CD4-positive, alpha-beta memory T cell (primary cell): ENCODE measurements at regions not wholly inside any gene's neighbourhood (a gene's known extent, or its start where the extent isn't known, plus 50 kb on each side); places are given as distances from the start of the nearest gene placed in this dataset.

Source experiments
- CTCF ChIA-PET: fragments of 350-600 bp; sonication (Branson Sonifier 250); formaldehyde crosslinking; loops from one replicate; lab custom pipeline; 2021; ENCODE audit warnings: inconsistent platforms; ENCODE audit not compliant: partially characterized antibody; lab: Charles Lee
- POLR2A ChIA-PET: fragments of 350-600 bp; sonication (Branson Sonifier 250); formaldehyde crosslinking; loops from one replicate; lab custom pipeline; 2021; ENCODE audit not compliant: partially characterized antibody; lab: Charles Lee
- DNase-seq, 5 donors: peaks; one replicate each; pipeline versions ENCODE4 v3.0.0 to v3.0.0-alpha.2; 2020 to 2022; ENCODE audit warnings: mixed read lengths in 1 of 5
- H3K27ac ChIP-seq: one replicate; pipeline ENCODE4 v1.7.0; 2013; ENCODE audit warnings: low read depth, low read length
- H3K27me3 ChIP-seq: 2 replicates; pipeline ENCODE4 v1.7.0; 2013; ENCODE audit warnings: mild to moderate bottlenecking, low read length, moderate library complexity; ENCODE audit not compliant: insufficient read depth
- H3K36me3 ChIP-seq: 2 replicates; pipeline ENCODE4 v1.7.0; 2013; ENCODE audit warnings: mild to moderate bottlenecking, low read length, moderate library complexity; ENCODE audit not compliant: insufficient read depth
- H3K4me1 ChIP-seq: 2 replicates; pipeline ENCODE4 v1.7.0; 2013; ENCODE audit warnings: mild to moderate bottlenecking, low read length, moderate library complexity; ENCODE audit not compliant: insufficient read depth
- H3K4me3 ChIP-seq, 2 donors: one replicate each; pipeline ENCODE4 v1.7.0; 2013; ENCODE audit warnings: low read length in 2 of 2, mild to moderate bottlenecking in 1 of 2
- H3K9me3 ChIP-seq, 2 donors: one replicate each; pipeline ENCODE4 v1.7.0; 2013; ENCODE audit warnings: low read length in 2 of 2, control low read depth in 1 of 2; ENCODE audit not compliant: control insufficient read depth in 1 of 2
- H3K27ac Mint-ChIP-seq, 7 donors: one replicate each; pipeline ENCODE4 v1.8.0; 2020 to 2021; ENCODE audit warnings: mixed read lengths in 7 of 7, mild to moderate bottlenecking in 6 of 7, inconsistent platforms in 3 of 7, moderate library complexity in 3 of 7
- H3K27me3 Mint-ChIP-seq, 2 donors: one replicate each; pipeline ENCODE4 v1.8.0; 2020 to 2021; ENCODE audit warnings: mixed read lengths in 2 of 2
- H3K36me3 Mint-ChIP-seq, 2 donors: one replicate each; pipeline ENCODE4 v1.8.0; 2020 to 2021; ENCODE audit warnings: mixed read lengths in 2 of 2, inconsistent platforms in 1 of 2, mild to moderate bottlenecking in 1 of 2
- H3K4me1 Mint-ChIP-seq, 4 donors: one replicate each; pipeline ENCODE4 v1.8.0; 2020 to 2021; ENCODE audit warnings: mixed read lengths in 4 of 4, mild to moderate bottlenecking in 1 of 4
- H3K4me3 Mint-ChIP-seq, 8 donors: one replicate each; pipeline ENCODE4 v1.8.0; 2020 to 2021; ENCODE audit warnings: mixed read lengths in 8 of 8, mild to moderate bottlenecking in 7 of 8, moderate library complexity in 6 of 8, inconsistent platforms in 3 of 8
- H3K9me3 Mint-ChIP-seq, 8 donors: one replicate each; pipeline ENCODE4 v1.8.0; 2020 to 2021; ENCODE audit warnings: mixed read lengths in 8 of 8, mild to moderate bottlenecking in 5 of 8, inconsistent platforms in 3 of 8, moderate library complexity in 1 of 8
- intact Hi-C: fragments of 100-400 bp; cut with micrococcal nuclease; formaldehyde crosslinking; loops from one replicate; pipeline ENCODE4 v1.15.1; 2023

GRCh38 chr3:101163554-101163953 lies 156.8 kb downstream of the IMPG2 start:
- H3K9me3 Mint-ChIP-seq: no peaks in the 10 kb centered on the region
- peaks cover 4 to 15% of the 10 kb centered on the region in 2 donors for H3K27me3 Mint-ChIP-seq
- H3K4me1 Mint-ChIP-seq: no peaks in the 10 kb centered on the region
- Histone ChIP-seq H3K9me3 (no peaks in the 10 kb centered on the region), H3K27me3 (no peaks in the 10 kb centered on the region), H3K36me3 (no peaks in the 10 kb centered on the region), H3K27ac (no peak overlapping the region), H3K4me3 (no peak overlapping the region), H3K4me1 (no peaks in the 10 kb centered on the region)
- no peak overlapping the region for H3K4me3 Mint-ChIP-seq
- intact Hi-C loops: no loop called here
- POLR2A ChIA-PET: no interaction called here
- H3K36me3 Mint-ChIP-seq: no peaks in the 10 kb centered on the region
- CTCF ChIA-PET: no interaction called here
- no peak overlapping the region for H3K27ac Mint-ChIP-seq
- DNase-seq: no peak

GRCh38 chr3:101159478-101159877 lies 160.9 kb downstream of the IMPG2 start:
- Histone ChIP-seq H3K27me3 (no peaks in the 10 kb centered on the region), H3K9me3 (no peaks in the 10 kb centered on the region), H3K4me1 (no peaks in the 10 kb centered on the region), H3K36me3 (no peaks in the 10 kb centered on the region), H3K27ac (no peak overlapping the region), H3K4me3 (no peak overlapping the region)
- ChIA-PET CTCF (no interaction called here), POLR2A (no interaction called here)
- H3K4me1 Mint-ChIP-seq: no peaks in the 10 kb centered on the region
- H3K27me3 Mint-ChIP-seq: peaks cover 2 to 15% of the 10 kb centered on the region in 2 donors
- no peaks in the 10 kb centered on the region for H3K36me3 Mint-ChIP-seq
- H3K27ac Mint-ChIP-seq: no peak overlapping the region
- intact Hi-C loops: no loop called here
- no peaks in the 10 kb centered on the region for H3K9me3 Mint-ChIP-seq
- no peak for DNase-seq
- H3K4me3 Mint-ChIP-seq: no peak overlapping the region

- ChIA-PET CTCF (interaction anchor here (0.7 to 1.1 kb wide), 2 partner anchors 10 to 28 kb away, joined by 3 to 5 read pairs; no protein-coding TSS in a partner anchor), POLR2A (no interaction called here)
- no peak overlapping the region for H3K4me3 Mint-ChIP-seq
- Histone ChIP-seq H3K27me3 (no peaks in the 10 kb centered on the region), H3K4me3 (no peak overlapping the region), H3K4me1 (no peaks in the 10 kb centered on the region), H3K36me3 (no peaks in the 10 kb centered on the region), H3K27ac (no peak overlapping the region), H3K9me3 (no peaks in the 10 kb centered on the region)
- H3K9me3 Mint-ChIP-seq: peaks cover 0 to 2% (median 0%) of the 10 kb centered on the region in 8 donors
- H3K27ac Mint-ChIP-seq: no peak overlapping the region
- H3K36me3 Mint-ChIP-seq: no peaks in the 10 kb centered on the region
- no peak for DNase-seq
- no peaks in the 10 kb centered on the region for H3K4me1 Mint-ChIP-seq
- peaks cover 4 to 14% of the 10 kb centered on the region in 2 donors for H3K27me3 Mint-ChIP-seq
- intact Hi-C loops: no loop called here
These were observed 162.0 kb downstream of the IMPG2 start for GRCh38 chr3:101158374-101158773.

- Mint-ChIP-seq H3K9me3 (peaks cover 0 to 4% (median 0%) of the 10 kb centered on the region in 8 donors), H3K27me3 (peaks cover 12 to 14% of the 10 kb centered on the region in 2 donors), H3K4me1 (no peaks in the 10 kb centered on the region), H3K27ac (no peak overlapping the region), H3K36me3 (no peaks in the 10 kb centered on the region), H3K4me3 (no peak overlapping the region)
- Histone ChIP-seq H3K4me1 (no peaks in the 10 kb centered on the region), H3K27me3 (no peaks in the 10 kb centered on the region), H3K9me3 (no peaks in the 10 kb centered on the region), H3K27ac (no peak overlapping the region), H3K4me3 (no peak overlapping the region), H3K36me3 (no peaks in the 10 kb centered on the region)
- CTCF ChIA-PET: no interaction called here
- no peak for DNase-seq
- intact Hi-C loops: no loop called here
- POLR2A ChIA-PET: no interaction called here
These were observed 163.5 kb downstream of the IMPG2 start for GRCh38 chr3:101156787-101157345.

- ChIA-PET POLR2A (no interaction called here), CTCF (no interaction called here)
- Histone ChIP-seq H3K4me3 (no peak overlapping the region), H3K27me3 (no peaks in the 10 kb centered on the region), H3K36me3 (no peaks in the 10 kb centered on the region), H3K27ac (no peak overlapping the region), H3K9me3 (no peaks in the 10 kb centered on the region), H3K4me1 (no peaks in the 10 kb centered on the region)
- H3K9me3 Mint-ChIP-seq: peaks cover 0 to 4% (median 0%) of the 10 kb centered on the region in 8 donors
- H3K4me1 Mint-ChIP-seq: no peaks in the 10 kb centered on the region
- intact Hi-C loops: no loop called here
- H3K27ac Mint-ChIP-seq: no peak overlapping the region
- no peak overlapping the region for H3K4me3 Mint-ChIP-seq
- H3K27me3 Mint-ChIP-seq: peaks cover 12% of the 10 kb centered on the region in 2 donors
- DNase-seq: no peak
- H3K36me3 Mint-ChIP-seq: no peaks in the 10 kb centered on the region
These were observed 162.6 kb upstream of the ABI3BP start for GRCh38 chr3:101155825-101156224.

- Mint-ChIP-seq H3K4me1 (no peaks in the 10 kb centered on the region), H3K36me3 (no peaks in the 10 kb centered on the region), H3K27ac (no peak overlapping the region), H3K27me3 (peaks cover 16 to 18% of the 10 kb centered on the region in 2 donors), H3K4me3 (no peak overlapping the region), H3K9me3 (peaks cover 0 to 4% (median 0%) of the 10 kb centered on the region in 8 donors)
- ChIA-PET POLR2A (no interaction called here), CTCF (no interaction called here)
- intact Hi-C loops: no loop called here
- no peak overlapping the region for H3K27ac ChIP-seq
- no peaks in the 10 kb centered on the region for H3K36me3 ChIP-seq
- no peaks in the 10 kb centered on the region for H3K4me1 ChIP-seq
- no peaks in the 10 kb centered on the region for H3K27me3 ChIP-seq
- no peak overlapping the region for H3K4me3 ChIP-seq
- H3K9me3 ChIP-seq: no peaks in the 10 kb centered on the region
- DNase-seq: no peak
These were observed 161.2 kb upstream of the ABI3BP start for GRCh38 chr3:101154401-101154800.

GRCh38 chr3:101151286-101151913 lies 158.2 kb upstream of the ABI3BP start:
- no peak for DNase-seq
- Mint-ChIP-seq H3K27me3 (peaks cover 17 to 24% of the 10 kb centered on the region in 2 donors), H3K4me3 (no peak overlapping the region), H3K27ac (no peak overlapping the region), H3K4me1 (no peaks in the 10 kb centered on the region), H3K9me3 (peaks cover 0 to 4% (median under 1%) of the 10 kb centered on the region in 8 donors), H3K36me3 (no peaks in the 10 kb centered on the region)
- Histone ChIP-seq H3K27me3 (no peaks in the 10 kb centered on the region), H3K4me3 (no peak overlapping the region), H3K4me1 (no peaks in the 10 kb centered on the region), H3K36me3 (no peaks in the 10 kb centered on the region), H3K9me3 (no peaks in the 10 kb centered on the region), H3K27ac (no peak overlapping the region)
- ChIA-PET CTCF (no interaction called here), POLR2A (no interaction called here)
- intact Hi-C loops: no loop called here
